ENCODE measurements at regions not wholly inside any gene's neighbourhood (a gene's known extent, or its start where the extent isn't known, plus 50 kb on each side); places are given as distances from the start of the nearest gene placed in this dataset.

DNA sequence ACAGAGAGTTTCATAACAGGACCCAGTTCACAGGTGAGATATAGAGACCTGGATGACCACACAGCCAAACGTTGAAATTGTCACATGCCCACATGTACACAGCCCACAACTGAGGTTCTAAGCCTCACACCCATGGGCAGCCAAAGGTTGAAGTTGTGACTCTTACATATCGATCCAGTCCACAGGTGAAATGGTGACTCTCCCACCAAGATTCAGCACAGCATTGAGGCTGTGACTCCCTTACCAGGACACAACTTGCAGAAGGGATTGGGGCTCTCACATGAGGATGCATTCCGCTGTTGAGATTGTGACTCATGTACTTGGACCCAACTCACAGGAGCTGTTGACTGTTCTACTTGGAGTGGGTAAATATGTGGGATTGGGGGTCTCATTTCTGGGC lies 1836.4 kb downstream of the TP53TG3F start:
- TF ChIP-seq, protein P1, sequence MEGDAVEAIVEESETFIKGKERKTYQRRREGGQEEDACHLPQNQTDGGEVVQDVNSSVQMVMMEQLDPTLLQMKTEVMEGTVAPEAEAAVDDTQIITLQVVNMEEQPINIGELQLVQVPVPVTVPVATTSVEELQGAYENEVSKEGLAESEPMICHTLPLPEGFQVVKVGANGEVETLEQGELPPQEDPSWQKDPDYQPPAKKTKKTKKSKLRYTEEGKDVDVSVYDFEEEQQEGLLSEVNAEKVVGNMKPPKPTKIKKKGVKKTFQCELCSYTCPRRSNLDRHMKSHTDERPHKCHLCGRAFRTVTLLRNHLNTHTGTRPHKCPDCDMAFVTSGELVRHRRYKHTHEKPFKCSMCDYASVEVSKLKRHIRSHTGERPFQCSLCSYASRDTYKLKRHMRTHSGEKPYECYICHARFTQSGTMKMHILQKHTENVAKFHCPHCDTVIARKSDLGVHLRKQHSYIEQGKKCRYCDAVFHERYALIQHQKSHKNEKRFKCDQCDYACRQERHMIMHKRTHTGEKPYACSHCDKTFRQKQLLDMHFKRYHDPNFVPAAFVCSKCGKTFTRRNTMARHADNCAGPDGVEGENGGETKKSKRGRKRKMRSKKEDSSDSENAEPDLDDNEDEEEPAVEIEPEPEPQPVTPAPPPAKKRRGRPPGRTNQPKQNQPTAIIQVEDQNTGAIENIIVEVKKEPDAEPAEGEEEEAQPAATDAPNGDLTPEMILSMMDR (IDR thresholded peaks at IDR 0.05; ENCODE audit: extremely low read depth, low read depth, low read length): no peak
- no peaks in the 10 kb centered on the region for H3K4me1 ChIP-seq (ENCODE audit: insufficient read depth, low read length)
- H3K9me3 ChIP-seq (ENCODE audit: low read depth, low read length): peaks cover 6% of the 10 kb centered on the region
- H3K79me2 ChIP-seq (ENCODE audit: insufficient read depth, low read length): no peaks in the 10 kb centered on the region
- H3K36me3 ChIP-seq (ENCODE audit: insufficient read depth, low read length): no peaks in the 10 kb centered on the region
- H2AFZ ChIP-seq (ENCODE audit: low read length): no peak overlapping the region
- H3K4me2 ChIP-seq (ENCODE audit: insufficient read depth, low read length): no peak overlapping the region
- H3K27me3 ChIP-seq (ENCODE audit: insufficient read depth, low read length): no peaks in the 10 kb centered on the region
- H3K4me3 ChIP-seq (ENCODE audit: insufficient read depth, low read length): no peak overlapping the region
- H4K20me1 ChIP-seq (ENCODE audit: insufficient read depth, low read length): no peaks in the 10 kb centered on the region
- H3K27ac ChIP-seq (ENCODE audit: low read depth, low read length): no peak overlapping the region
- DNase-seq (ENCODE audit: insufficient read length, low spot score, missing footprints): no peak

GRCh38 chr16:35296962-35297653 lies 1837.7 kb downstream of the TP53TG3F start:
- Histone ChIP-seq H3K79me2 (ENCODE audit: insufficient read depth, low read length) (no peaks in the 10 kb centered on the region), H3K4me1 (ENCODE audit: insufficient read depth, low read length) (no peaks in the 10 kb centered on the region), H3K4me3 (ENCODE audit: insufficient read depth, low read length) (no peak overlapping the region), H3K36me3 (ENCODE audit: insufficient read depth, low read length) (no peaks in the 10 kb centered on the region), H3K27ac (ENCODE audit: low read depth, low read length) (no peak overlapping the region), H3K9me3 (ENCODE audit: low read depth, low read length) (peaks cover 6% of the 10 kb centered on the region), H3K4me2 (ENCODE audit: insufficient read depth, low read length) (no peak overlapping the region), H4K20me1 (ENCODE audit: insufficient read depth, low read length) (no peaks in the 10 kb centered on the region), H2AFZ (ENCODE audit: low read length) (no peak overlapping the region), H3K27me3 (ENCODE audit: insufficient read depth, low read length) (no peaks in the 10 kb centered on the region)
- TF ChIP-seq, protein P1 (IDR thresholded peaks at IDR 0.05; ENCODE audit: extremely low read depth, low read depth, low read length): no peak
- DNase-seq (ENCODE audit: insufficient read length, low spot score, missing footprints): no peak

- Histone ChIP-seq H3K4me3 (ENCODE audit: insufficient read depth, low read length) (no peak overlapping the region), H2AFZ (ENCODE audit: low read length) (no peak overlapping the region)
Measured at GRCh38 chr16:35298460-35299243, 1839.2 kb downstream of the TP53TG3F start.

More at GRCh38 chr16:35298460-35299243, 1839.2 kb downstream of the TP53TG3F start:
- no peaks in the 10 kb centered on the region for H4K20me1 ChIP-seq (ENCODE audit: insufficient read depth, low read length)
- no peak for DNase-seq (ENCODE audit: insufficient read length, low spot score, missing footprints)
- no peaks in the 10 kb centered on the region for H3K27me3 ChIP-seq (ENCODE audit: insufficient read depth, low read length)
- no peaks in the 10 kb centered on the region for H3K36me3 ChIP-seq (ENCODE audit: insufficient read depth, low read length)
- H3K79me2 ChIP-seq (ENCODE audit: insufficient read depth, low read length): no peaks in the 10 kb centered on the region
- TF ChIP-seq, protein P1 (IDR thresholded peaks at IDR 0.05; ENCODE audit: extremely low read depth, low read depth, low read length): no peak
- no peaks in the 10 kb centered on the region for H3K4me1 ChIP-seq (ENCODE audit: insufficient read depth, low read length)
- H3K27ac ChIP-seq (ENCODE audit: low read depth, low read length): no peak overlapping the region
- peaks cover 6% of the 10 kb centered on the region for H3K9me3 ChIP-seq (ENCODE audit: low read depth, low read length)
- H3K4me2 ChIP-seq (ENCODE audit: insufficient read depth, low read length): no peak overlapping the region

All from osteoblast (primary cell).